GM10248 (cell line): ENCODE measurements at regions not wholly inside any gene's neighbourhood (a gene's known extent, or its start where the extent isn't known, plus 50 kb on each side); places are given as distances from the start of the nearest gene placed in this dataset.

Experiments
- CTCF ChIA-PET: fragments of 300-600 bp; sonication (Branson Sonifier 250); formaldehyde crosslinking; extraction: SDS; loops from one replicate; lab custom pipeline; 2021; ENCODE audit warnings: antibody characterized with exemption; lab: Yijun Ruan, JAX
- POLR2A ChIA-PET: fragments of 350-650 bp; sonication (Branson Sonifier 250); formaldehyde crosslinking; extraction: SDS; loops from one replicate; lab custom pipeline; 2020; ENCODE audit warnings: antibody characterized with exemption; lab: Yijun Ruan, JAX
- DNase-seq: peaks from one replicate; pipeline ENCODE4 v3.0.0; 2012; ENCODE audit errors: extremely low spot score
- CTCF ChIP-seq: IDR thresholded peaks from 2 replicates; pipeline ENCODE4 v1.5.1; 2012; ENCODE audit warnings: mild to moderate bottlenecking, low read depth; ENCODE audit errors: extremely low read depth, missing control alignments, control extremely low read depth

GRCh38 chr22:33112580-33112979 is 54.4 kb upstream of the SYN3 start:
- no peak for TF ChIP-seq CTCF
- DNase-seq = no peak
- ChIA-PET POLR2A (no interaction called here), CTCF (no interaction called here)

GRCh38 chr22:33111491-33111890 is 53.3 kb upstream of the SYN3 start:
- POLR2A ChIA-PET = no interaction called here
- no peak for TF ChIP-seq CTCF
- DNase-seq = no peak
- CTCF ChIA-PET = interaction anchor here (1.5 kb wide), 1 partner anchor 14 kb away, joined by 4 read pairs; no protein-coding TSS in a partner anchor

GRCh38 chr22:33110562-33111163 is 52.5 kb upstream of the SYN3 start:
- TF ChIP-seq CTCF = no peak
- CTCF ChIA-PET = interaction anchor here (1.5 kb wide), 1 partner anchor 15 kb away, joined by 4 read pairs; no protein-coding TSS in a partner anchor
- DNase-seq = no peak
- POLR2A ChIA-PET = no interaction called here

- no peak for TF ChIP-seq CTCF
- ChIA-PET POLR2A (no interaction called here), CTCF (interaction anchor here (1.1 to 1.5 kb wide), 2 partner anchors 16 to 19 kb away, joined by 3 to 4 read pairs; no protein-coding TSS in a partner anchor)
- no peak for DNase-seq
These were observed 51.6 kb upstream of the SYN3 start for GRCh38 chr22:33109514-33110430.

- ChIA-PET CTCF (interaction anchor here (0.6 to 2.1 kb wide), 4 partner anchors 10 to 59 kb away, joined by 3 to 6 read pairs (median 3); no protein-coding TSS in a partner anchor), POLR2A (no interaction called here)
- DNase-seq = no peak
- no peak for TF ChIP-seq CTCF
These were observed 49.9 kb upstream of the SYN3 start for GRCh38 chr22:33108037-33108436.
